ENCODE measurements at regions not wholly inside any gene's neighbourhood (a gene's known extent, or its start where the extent isn't known, plus 50 kb on each side); places are given as distances from the start of the nearest gene placed in this dataset.

GRCh38 chr15:91473894-91474545 is 374.0 kb downstream of the SV2B start:
- DNase-seq (ENCODE audit: low spot score), result no peak

DNA sequence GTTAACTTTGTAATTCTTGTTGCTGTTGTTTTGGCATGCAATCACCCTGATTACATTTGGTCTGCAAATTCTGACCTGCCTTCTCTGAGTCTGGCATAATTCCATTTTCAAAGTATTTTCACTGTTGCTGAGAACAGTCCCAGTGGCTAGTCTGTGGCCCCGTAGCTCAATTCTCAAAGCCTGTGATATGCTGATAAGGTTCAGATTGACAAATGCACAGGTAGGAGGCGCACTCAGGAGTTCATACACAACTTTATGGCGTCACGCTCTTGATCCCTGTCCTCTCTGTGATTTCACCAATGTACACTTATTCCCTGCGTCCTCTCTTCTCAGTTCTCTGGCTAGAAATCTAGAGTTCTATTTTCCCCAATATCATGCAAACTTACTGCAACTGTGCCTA is 376.6 kb upstream of the SLCO3A1 start:
- no peak for DNase-seq (ENCODE audit: low spot score)

DNA sequence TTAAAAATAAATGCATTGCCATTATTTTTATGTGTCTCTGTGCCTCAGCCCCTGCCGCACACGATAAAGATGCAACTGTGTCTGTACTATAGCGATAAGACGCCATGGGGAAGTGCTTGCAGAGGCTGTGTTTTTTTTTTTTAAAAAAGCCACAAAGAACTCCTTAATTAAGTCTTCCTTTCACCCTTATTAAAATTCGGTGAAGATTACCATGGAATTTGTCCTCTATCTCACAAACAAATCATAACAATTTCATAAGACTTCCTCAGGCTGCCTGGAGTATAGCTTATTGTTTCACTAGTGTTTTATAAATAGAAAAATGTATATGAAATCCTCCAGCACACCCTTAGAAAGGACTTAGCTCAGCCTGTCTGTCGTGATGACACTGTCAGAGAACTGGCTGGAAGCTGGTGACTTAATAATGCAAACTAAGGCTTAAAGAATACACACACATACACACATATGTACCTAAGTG is 374.8 kb upstream of the SLCO3A1 start:
- DNase-seq (ENCODE audit: low spot score), result no peak

GRCh38 chr15:91480426-91480825 is 373.1 kb upstream of the SLCO3A1 start:
- DNase-seq (ENCODE audit: low spot score), result no peak

- no peak for DNase-seq (ENCODE audit: low spot score)
These were observed 370.7 kb upstream of the SLCO3A1 start for GRCh38 chr15:91482799-91483198.

DNA sequence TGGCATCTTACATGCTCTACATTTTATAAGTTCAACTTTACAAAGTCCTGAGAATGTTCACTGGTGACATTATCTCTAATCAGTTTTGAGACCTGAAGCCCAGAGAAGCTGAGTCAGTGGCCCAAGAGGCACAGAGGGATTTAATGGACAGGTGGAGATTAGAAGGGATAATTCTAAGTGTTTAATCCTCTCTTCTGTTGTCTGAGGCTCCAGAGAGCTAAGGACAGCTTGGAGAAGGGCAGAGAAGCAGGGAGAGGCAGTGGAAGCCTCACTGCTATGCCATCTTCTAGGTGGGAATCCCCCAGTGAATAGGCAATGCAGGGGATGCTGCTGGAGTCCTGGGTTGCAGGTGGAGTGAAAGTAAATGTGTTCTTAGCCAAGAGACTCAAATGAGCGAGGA is 369.4 kb upstream of the SLCO3A1 start:
- DNase-seq (ENCODE audit: low spot score), result no peak

DNA sequence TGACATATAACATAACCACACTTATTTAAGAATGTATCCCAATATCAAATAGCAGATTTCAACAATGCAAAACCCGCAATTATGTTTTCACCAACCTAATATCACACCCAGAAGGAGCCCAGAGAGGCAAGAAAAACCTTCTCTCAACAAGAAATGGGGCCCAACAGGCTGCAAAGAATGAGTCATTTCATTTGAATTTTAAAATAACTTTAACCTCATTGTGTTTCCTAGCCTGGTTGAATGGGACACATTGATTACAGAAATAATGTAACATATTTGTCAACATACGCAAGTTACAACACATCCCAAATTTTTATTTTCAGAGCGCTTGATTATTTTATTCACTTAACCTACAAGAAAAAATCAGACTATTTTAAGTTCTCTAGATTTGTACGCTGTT is 365.1 kb upstream of the SLCO3A1 start:
- no peak for DNase-seq (ENCODE audit: low spot score)

DNA sequence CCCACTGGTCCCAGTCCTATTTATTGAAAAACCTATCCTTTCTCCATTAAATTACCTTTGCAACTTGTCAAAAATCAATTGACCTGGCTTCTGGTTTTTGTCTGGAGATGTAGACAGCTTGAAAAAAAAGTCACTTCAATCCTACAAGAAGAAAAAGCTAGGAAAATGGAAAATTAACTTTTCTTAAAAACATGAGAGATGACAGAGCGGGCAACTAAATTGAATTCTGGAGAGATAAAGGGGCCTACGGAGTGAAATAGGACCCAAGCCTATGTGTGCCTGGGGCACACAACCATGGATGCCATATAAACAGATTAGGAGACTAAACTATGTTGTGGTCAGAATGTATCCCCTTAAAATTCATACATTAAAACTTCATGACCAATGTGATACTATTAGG is 363.3 kb upstream of the SLCO3A1 start:
- DNase-seq (ENCODE audit: low spot score), result no peak

GRCh38 chr15:91491101-91491950 is 362.2 kb upstream of the SLCO3A1 start:
- peak; percentile 9 for DNase-seq (ENCODE audit: low spot score)

DNA sequence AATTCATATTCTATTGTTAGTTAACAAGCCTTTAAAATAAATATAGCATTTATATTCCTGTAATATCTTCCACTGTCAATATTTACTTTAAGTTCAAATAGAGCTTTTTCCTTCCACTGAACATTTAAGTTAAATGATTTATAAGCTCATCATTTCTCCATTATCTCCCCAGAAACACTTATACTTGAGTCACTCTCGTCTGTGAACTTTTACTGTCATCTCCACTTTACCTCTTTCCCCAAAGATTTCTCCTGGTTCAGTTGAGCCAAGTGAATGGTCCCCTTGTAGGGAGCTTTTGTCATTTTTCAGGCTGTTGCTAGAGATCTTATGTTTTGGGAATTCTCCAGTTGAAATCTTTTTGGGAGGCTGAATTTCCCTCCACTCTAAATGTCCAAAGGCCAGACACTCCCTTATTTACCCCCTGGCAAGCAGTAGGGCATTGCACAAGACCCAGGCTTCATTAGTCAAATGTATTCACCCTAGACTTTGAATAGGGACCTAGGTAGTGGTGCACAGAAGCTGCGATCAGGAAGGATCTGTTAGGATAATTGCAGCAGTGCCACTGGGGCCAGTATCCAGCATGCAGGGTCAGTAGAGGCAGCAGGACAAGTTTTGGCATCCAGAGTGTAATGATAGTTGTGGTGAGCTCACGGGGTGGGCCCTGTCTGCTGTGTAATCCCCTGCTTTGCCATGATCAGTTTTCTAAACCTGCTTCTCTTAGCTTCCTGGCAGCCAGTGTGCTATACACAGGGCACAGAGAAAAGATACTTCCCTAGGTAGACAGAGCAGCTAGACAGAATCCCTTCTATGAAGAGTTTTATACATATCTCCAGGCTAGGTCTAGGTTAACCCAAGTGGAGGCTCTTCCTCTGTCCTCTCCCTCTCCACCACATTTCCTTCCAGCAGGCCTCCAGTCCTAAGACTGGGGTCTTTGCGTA is 356.5 kb upstream of the SLCO3A1 start:
- DNase-seq (ENCODE audit: low spot score), result no peak

- DNase-seq (ENCODE audit: low spot score), result no peak
These were observed 355.3 kb upstream of the SLCO3A1 start for GRCh38 chr15:91498046-91498748.

DNA sequence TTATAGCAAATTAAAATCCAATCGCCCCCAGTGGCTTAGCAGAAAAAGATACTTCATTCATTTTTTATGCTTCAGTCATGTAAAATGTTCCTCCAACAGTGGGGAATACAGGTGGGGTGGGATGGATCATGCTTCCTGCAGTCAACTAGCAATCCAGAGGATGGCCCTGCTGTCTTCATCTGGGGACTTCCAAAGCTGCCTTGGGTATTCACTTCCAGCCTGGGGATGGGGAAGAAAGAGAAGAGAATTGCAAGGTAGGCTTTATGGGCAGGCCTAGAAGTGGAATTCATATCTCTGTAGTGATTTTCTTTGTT is 354.8 kb upstream of the SLCO3A1 start:
- no peak for DNase-seq (ENCODE audit: low spot score)

DNA sequence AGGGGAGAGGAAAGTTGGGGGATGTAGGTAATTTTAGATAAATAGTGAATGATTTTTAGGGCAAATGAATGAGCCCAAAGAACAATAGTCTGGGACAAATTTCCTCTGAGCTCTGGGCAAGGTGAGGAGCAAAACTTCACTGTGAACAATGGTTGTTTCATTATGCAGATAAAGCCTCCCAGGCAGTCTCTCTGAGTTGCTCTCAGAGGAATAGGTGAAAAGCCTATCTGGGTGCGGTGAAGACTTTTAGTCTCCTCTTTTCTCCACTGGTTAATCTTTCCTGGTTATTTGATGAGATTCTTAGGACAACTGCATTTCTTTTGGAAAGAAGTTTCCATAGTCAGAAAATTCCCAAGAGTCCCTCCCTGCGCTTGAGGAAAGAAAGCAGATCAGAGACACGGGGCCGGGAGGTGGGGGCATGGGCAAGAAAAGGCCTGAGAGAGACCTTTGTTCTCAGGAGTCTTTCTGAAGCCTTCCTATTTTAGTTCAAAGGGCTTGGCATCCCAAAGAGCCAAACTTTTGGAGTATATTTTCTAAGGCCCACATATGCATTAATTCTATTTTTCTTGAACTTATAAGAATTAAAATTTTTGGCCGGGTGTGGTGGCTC is 353.6 kb upstream of the SLCO3A1 start:
- no peak for DNase-seq (ENCODE audit: low spot score)

DNA sequence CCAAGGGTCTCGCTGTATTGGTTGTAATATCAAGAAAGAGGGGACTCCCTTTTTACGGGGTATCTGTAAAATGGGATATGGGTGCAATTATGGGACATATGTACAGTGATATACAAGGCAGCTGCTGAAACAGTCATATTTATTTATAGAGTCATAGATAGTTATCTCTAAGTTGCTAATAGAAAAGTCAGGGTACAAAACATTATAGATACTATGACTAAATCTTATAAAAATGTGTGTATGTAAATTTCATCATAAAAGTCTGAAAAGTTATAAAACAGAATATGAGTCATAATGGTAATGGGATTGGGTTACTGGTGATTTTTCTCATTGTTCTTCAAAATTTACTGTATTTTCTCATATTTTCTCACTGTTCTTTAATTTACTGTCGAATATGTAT is 344.9 kb upstream of the SLCO3A1 start:
- DNase-seq (ENCODE audit: low spot score), result peak; percentile 15

DNA sequence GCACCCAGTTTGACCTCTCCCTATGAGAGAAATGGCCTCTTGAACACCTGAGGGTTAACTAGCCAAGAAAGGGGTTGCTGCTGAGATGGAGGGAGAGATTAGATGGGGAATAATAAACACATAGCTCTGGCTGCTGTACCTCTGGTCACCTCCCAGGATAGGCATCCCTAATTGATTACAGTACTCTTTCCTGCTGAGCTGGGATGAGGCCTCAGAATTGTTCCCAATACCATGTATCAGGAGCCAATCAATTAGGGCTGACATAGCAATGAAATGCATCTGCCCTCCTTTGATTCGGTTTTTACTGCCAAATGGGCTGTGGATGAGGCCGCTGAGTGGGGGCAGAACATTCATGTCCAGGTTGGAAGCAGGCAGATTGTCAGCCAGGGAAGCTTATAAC is 339.4 kb upstream of the SLCO3A1 start:
- no peak for DNase-seq (ENCODE audit: low spot score)

- peak; percentile 45 for DNase-seq (ENCODE audit: low spot score)
These were observed 338.2 kb upstream of the SLCO3A1 start for GRCh38 chr15:91515188-91515754.

DNA sequence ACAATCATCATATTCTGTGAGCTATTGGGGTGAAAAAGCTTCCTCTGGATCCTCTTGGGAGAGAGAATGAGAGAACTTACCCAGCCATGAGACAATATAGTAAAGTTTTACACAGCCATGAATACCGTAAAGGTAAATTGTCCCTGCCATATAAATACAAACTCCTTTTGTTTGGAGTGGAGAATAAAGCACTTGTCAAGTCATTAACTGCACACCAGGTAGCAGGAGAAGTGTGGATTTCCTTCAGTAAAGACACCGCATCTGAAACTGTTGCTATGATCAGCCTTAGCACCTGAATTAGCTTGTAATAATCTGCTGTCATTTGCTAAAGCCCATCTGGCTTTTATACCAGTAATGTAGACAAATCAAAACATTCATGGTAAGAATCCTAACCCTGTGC is 336.6 kb upstream of the SLCO3A1 start:
- DNase-seq (ENCODE audit: low spot score), result no peak

GRCh38 chr15:91517491-91518200 is 335.9 kb upstream of the SLCO3A1 start:
- DNase-seq (ENCODE audit: low spot score), result no peak

- DNase-seq (ENCODE audit: low spot score), result no peak
These were observed 332.7 kb upstream of the SLCO3A1 start for GRCh38 chr15:91520850-91521249.

DNA sequence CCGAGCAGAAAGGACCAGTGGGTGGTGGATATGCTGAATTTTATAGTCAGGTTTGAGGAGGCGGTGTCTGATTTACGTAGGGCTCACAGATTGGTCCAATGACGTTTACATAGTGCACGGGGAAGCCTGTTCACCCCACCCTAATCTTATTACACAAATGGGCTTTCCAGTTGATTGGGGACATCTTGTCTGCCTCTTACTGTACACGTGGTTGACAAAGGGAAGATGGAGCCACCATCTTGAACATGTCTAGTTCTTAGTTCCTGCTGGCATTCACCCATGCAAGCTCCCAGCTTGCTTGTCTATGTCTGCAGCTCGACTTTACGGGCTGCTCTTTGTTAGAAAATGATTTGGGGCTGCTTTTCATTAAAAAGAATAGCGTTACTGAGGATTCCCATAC is 332.0 kb upstream of the SLCO3A1 start:
- no peak for DNase-seq (ENCODE audit: low spot score)

DNA sequence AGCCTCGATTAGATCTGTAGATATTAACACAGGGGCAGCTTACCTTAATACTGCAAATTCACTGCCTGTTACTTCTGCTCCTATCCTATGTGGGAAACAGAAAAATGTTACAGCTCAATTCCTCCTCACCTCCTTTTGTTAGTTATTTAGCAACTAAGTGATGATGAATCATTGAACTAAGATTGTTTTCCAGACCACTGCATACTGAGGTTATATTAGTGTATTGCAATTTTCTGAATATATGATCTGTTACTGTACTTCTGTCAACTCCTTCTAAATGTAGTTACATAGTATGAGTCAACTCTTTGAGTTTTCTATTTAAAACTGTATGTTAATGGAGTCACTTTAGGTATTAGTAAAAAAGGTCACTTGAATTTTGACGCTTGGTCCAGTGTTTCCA is 331.5 kb upstream of the SLCO3A1 start:
- no peak for DNase-seq (ENCODE audit: low spot score)

Data from hepatic stellate cell (primary cell).